HG02885 (cell line): ENCODE measurements at regions not wholly inside any gene's neighbourhood (a gene's known extent, or its start where the extent isn't known, plus 50 kb on each side); places are given as distances from the start of the nearest gene placed in this dataset.

ENCODE experiments used
- ATAC-seq: cut with Tn5 transposase; IDR thresholded peaks from one replicate; pipeline ENCODE4 v1.9.1; 2021; ENCODE audit warnings: mild to moderate bottlenecking; ENCODE audit not compliant: unreplicated experiment, poor library complexity

DNA sequence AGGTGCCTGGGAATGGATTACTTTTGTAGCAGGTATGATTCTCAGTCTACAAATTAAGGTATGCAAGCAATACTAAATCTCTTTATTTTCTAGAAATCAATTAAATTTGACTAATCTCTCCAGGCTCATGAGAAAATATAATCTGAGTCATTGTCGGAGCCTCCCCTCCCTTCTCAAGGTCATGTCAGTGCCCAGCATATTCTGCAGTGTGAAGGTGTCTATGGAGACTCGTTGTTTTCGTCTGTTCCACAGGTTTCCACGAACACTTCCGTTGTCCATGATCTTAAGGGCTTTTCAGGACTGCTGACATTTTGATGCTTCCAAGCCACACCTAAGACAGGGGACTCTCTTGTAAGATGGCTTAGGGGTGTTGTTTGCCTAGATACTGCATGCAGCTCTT, 56.6 kb upstream of the SCOC start:
- ATAC-seq, result no peak

DNA sequence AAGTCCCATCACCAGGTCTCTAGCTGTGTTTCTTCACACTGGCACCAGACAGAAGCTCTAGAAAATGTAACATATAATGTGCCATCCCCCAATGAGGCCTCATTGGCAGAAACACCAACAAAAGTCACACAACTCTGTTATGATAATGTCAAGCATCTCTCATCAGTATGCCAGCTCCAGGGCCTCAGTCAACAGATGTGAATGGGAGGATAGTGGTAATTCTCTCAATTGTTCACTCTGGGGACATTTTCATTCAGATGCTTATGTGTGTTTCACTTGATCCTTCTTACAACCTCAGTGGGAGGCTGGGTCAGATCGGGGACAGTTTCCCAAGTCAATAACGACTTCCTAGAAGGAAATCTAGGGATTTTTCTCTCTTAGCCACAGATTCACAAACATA, 57.5 kb upstream of the SCOC start:
- ATAC-seq, result no peak

DNA sequence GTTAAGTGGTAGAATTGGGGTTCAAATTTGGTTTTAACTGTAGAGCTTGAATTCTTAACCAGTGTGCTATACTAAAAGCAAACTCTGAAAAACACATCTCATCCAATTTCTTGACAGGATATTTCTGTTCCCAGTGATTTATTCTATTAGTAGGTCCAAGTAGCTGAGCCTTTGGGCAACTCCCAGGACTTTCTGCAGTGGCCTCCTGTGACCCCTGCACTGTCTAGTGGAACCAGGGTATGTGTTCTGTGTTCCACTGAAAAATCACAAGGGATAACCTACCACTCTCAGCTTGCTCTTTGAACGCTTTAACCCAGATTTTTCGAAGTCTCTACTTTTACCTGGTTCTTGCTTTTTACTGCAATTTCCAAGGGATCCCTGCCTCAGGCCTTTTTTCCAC, 58.0 kb upstream of the SCOC start:
- ATAC-seq, result no peak

DNA sequence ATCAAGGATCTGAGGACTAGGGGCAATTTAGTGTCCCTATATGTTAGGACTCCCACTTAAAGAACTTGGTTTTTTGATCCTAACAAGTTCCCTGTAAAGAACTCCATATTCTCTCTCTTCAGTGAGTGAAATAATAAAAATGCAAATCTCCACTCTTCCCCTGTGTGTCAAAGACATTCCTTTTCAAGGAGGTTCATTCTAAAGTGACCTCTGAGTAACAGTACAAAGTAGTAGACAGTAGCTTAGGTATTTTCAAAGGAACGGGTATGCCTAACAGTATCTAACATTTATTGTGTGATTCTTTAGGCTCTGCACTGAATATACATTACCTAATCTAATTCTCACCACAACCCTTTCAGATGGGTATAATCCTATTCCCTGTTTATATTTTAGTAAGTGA, 58.4 kb upstream of the SCOC start:
- ATAC-seq, result no peak

DNA sequence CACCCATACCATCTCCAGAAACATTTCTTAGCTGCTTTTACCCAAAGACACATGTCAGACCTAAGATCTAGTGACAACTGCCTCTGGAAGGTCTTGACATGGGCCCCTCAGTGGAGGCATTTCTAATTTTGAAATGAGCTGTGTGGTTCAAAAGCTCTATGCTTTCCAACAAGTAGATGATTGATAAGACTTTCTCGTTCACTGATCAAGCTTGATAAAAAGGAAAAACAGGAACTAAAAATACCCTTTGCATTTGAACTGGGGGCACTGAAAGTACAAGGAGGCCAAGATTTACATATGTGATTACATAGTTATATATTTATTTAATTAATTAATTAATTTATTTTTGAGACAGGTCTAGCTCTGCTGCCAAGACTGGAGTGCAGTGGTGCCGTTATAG, 61.3 kb upstream of the SCOC start:
- ATAC-seq, result no peak

DNA sequence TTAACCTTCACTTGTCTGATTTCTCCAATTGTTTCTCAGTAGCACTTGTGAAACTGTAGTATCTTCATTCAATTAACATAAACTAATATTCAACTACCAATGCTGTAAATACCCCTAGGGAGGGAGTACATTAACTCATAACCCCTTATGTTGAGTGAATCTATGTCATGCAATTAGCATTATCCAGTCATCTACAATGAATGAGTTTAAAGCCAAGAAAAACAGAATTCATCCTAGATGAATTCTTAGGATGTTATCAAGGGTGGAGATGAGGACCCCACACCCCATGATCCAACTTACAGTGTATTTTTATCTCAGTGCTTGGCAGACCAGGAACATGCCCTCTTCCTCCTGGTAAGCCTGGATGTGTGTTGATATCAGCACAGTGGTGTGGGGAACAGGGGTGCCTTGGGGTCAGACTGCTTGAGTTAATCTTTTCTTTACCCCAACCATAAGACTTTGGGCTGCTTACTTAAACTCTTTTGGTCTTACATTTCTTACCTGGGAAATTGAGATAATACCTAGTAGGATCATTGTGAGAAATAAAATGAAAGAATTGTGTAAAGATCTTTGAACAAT, 62.1 kb upstream of the SCOC start:
- ATAC-seq, result no peak

DNA sequence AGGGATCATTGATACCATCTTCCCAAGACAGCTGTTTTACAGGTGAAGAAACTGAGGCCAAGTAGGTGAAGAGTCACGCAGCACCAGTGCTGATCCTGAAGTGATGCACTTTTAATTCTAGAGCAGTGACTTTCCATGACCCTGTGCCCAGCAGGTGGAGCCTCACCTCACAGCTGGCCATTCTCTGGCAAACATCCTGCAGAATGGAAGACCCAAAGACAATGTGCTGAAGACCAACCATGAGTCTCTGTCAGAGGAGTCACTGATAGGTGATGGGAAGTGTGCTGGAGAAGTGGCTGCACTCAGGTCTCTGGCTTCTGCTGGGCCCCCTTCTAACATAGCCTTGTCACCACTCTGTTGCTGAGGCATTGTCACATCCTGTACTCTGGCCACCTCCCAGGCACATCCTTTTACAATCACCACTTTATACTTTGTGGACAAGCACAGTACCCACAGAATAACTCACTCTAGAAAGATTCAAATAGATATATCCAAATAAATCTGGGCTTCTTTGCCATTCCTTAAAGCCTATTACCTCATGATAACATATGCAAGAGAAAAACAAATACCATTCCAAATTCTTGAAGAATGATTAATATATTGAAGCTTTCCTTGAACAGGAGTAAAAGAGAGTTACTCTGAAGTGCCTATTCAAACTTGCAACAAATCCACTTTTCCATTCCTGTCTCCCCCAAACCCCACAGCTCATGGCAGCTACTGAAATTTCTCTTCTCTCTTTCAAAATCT, 64.1 kb upstream of the SCOC start:
- ATAC-seq, result no peak

DNA sequence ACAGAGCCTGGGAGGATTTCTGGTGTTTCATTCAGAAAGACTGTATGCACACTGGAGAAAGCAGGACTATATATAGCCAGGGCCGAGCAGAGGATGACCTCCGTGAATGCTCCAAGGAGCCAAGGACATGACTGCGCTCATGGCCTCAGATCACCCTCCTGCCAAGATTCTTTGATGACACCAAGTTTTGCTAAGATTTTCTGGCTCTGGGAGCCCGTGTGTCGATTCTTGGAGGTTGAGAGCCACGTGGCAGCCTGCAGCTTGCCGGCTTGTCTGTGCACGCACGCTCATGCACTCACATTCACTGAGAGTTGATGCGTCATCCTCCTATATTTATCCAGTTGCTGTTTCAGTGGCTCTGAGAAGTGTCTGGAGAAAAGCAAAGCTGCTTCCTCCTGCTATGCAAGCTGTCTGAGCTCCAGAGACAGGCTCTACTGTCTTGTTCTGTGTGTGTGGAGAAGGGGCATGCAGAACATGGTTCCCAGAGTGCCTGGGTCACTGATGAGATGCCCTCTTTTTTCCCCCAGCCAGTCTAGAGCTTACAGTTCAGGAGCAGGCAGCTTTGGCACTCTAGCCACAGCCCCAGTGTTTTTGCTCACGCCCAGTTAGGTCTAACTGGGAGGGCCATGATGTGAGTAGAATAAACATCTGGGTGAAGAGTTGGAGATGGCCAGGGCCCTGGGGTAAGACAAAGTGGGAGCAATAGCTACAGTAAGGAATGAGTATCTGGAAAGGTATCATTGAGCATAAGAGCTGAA, 64.9 kb upstream of the SCOC start:
- peak; percentile 91 for ATAC-seq

DNA sequence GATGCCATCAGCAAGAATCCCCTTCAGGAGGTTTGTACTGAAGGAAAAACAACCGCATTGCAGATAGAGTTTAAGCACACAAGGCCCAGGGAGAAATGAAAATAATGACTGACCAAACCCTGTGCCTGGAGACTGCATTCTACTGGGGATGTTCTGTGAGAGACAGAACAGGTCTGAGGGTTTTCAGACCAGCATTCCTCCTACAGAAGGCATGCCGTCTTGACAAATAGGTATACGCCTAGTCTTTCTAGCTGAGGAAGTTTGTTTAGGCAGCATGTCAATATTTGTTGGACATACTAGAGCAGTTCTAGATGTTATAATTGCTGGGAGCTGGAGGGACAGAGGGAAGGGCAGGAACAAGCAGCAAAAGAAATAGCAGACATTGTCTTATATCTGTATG, 68.4 kb upstream of the SCOC start:
- no peak for ATAC-seq

DNA sequence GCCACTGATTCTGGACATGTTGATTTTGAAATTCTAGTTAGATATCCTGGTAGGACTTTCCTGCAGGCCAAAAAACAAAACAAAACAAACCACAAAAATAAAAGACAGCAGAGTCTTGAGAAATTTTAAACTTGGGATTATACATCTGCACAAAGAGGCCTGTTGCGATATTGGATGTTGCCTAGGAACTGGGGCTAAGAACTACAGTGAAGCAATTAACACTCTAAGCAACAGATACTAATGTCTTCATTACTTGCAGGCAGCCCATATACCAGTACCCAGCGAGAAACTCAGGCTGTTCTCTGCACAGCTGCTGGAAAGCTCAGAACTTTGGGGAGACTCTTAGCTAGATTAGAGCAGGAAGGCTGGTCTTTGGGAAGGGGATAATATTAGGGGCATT, 69.1 kb upstream of the SCOC start:
- no peak for ATAC-seq

DNA sequence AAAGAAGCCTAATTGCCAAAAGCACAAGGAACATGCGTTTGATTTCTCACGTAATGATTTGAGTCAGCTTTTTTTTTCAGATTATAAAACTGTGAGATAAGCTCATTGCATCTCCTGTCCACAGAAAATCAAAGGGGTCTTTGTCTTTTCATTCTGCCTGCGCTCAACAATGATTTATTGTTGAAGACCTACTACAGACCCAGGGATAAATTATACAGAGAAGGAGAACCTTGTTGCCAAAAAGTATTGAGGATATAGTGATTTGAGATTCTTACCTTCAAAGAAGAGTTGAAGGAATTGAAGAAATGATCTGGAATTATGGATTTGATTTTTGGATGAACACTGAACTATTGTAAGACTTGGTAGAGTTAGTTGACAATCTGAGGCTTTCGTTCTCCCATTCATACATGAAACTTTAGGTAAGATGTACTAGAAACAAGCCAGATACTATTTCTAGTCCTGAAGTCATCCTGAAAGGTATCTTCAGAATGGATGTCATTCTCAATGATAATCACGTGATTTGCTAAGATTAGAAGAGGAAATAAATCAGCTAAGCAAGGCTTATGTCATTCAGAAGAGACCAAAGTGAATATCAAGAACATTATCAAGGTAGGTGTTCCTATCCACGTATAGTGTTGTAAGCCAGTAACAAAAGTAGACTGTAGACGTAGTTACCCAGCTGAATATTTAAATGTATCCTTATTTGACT, 71.1 kb upstream of the SCOC start:
- ATAC-seq, result no peak

DNA sequence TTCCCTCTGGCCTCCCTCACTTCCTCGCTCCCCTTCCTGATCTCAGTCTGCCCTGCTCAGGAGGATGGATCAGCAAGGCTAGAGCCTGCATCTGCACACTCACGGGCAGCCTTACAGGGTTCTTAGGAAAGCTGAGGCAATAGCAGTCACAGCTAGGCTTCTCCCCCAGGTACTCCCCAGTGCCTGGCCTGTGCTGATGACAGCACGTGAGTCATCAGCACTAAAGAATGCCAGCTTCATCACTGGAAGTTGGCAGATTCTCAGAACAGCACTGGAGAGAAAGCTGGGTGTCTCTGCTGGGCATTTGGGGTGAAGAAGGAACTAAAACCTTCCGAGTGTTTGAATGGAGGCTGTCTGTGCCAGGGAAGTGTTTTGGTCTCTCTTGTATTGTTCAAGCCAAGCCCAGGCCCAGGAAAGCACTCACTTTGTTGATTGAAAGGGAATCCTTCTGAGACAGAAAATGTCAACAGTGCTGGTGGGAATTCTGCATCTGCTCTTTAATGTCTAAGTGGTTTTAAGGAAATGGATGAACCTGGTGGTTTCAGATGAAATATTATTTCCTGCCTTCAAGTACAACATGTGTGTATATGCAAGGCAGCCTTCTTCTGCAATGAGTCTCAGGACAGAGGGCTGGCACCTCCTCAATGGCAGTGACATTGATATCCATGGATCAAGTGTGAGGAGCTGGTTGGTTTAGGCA, 73.0 kb upstream of the SCOC start:
- ATAC-seq, result no peak

DNA sequence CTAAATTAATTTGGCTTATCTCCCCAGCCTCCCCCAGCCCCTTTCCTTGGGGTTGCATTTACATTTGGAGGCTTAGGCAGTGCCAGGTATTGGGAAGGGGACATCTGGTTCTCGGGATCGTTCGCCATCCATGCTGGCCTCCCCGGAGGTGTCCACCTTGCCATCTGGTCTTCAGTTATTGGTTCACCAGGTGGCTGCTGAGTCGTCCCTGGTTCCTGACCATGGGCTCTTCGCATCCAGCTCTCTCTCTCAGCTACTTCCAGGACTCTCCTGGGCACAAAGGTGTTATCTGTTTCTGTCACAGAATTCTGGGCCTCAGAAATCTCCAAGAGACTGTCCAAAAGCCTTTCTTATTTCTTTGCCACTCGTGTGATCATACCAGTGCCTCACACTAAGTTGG, 75.4 kb upstream of the SCOC start:
- no peak for ATAC-seq

DNA sequence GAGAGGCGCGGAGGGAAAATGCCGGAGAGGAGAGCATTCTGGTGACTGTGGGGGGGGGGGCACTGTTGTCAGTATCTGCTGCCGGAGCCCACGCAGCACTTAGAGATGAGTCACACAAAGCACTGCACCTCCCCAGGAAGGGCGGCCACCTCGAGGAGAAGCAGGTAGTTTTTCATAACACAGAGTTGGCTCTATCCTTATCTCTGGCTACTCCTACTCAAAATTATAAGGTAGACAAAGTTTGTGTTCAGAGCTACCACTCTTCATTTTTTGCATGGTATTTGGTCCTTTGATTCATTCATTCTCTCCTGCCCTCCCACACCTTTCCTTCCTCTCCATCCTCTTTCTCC, 76.2 kb upstream of the SCOC start:
- no peak for ATAC-seq

DNA sequence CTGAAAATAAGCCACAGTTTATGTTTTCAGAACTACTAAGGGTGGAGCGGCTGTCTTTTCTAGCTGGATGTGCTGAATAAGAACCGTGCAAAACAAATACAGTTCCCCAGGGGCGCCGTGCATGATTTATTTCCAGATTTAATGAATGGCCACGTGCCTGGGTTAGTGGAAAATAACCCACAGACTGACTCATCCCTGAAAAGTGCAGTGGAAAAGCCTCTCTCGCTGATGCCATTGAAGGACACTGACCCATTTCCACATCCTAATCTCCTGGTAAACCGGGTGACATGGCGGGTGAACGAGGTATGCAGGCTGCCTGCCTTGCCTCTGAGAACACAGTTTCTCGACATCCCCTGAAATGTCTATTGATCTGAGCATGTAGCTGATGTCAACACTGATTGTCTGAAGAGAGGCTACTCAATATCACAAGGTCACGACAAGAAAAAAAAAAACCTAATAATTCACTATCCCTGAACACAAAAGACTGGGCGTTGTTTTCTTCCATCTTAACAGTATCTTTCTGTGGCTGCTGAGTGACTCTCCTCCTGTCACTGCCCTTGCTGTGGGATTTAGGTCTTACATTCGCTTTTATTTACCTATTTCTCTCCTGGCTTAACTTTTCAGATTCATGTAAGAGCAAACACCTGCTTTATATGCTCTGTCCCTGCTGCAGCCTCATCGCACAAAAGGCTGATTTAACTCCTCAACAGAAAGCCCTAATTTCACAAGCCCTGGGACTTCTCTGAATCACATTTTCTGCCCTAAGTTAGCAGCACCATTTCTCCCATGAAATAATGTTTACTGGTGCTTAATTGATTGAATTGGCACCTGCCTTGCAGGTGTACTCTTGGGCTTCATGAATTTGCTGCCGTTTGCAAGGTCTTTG, 76.9 kb upstream of the SCOC start:
- ATAC-seq, result no peak

DNA sequence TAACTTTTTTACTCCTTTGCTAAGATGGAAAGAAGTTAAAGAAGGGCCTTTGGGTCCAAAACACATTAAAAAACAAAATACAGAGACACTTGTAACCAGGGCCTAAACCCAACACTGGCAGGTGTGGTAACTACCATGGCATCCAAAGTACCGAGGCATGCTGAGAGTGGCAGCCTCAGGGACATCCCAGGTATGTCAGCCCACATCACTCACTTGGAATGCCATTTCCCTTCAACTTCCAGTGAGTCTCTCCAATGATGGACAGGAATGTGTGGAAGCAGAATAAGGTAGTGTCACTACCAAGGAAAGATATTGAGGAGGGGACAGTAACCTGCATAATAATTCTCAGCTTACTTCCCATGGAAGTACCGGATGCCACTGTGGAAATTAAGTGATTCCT, 79.5 kb upstream of the SCOC start:
- ATAC-seq, result no peak

DNA sequence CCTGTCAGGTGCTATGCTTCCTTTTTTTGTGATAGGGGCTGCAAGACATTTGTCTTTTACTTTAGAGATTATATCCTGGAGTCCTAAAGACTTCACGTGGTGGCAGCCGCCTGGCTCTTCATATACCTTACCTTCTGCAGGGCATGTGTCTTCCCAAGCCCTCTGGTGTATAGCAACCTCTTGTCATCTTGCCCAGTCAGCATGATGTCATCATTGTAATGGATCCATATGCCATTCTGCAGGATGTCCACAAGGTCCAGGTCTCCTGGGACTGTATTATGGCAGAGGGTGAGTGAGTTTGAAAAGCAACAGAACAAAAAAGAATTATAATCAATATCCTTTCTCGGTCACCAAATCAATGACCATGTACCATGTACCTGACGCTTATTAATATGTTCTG, 82.2 kb upstream of the SCOC start:
- no peak for ATAC-seq

DNA sequence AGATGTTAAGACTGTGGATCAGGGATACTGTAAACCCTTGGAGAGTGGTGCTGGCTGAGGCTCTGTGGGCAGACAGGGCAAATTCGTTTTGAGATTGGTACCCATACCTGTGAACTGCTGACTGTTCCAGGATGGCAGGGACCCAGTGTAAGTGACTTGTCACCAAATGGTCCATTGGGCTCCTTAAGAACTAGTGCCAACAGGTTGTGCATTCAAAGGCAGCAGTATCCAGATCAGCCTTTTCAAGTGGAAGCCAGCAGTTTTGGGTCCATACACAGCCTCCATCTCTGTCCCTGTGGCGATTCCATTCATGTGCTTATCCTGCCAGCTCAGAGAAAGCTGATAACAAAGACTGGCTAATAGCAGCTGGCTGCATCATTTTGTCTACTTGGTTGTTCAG, 84.0 kb upstream of the SCOC start:
- no peak for ATAC-seq

DNA sequence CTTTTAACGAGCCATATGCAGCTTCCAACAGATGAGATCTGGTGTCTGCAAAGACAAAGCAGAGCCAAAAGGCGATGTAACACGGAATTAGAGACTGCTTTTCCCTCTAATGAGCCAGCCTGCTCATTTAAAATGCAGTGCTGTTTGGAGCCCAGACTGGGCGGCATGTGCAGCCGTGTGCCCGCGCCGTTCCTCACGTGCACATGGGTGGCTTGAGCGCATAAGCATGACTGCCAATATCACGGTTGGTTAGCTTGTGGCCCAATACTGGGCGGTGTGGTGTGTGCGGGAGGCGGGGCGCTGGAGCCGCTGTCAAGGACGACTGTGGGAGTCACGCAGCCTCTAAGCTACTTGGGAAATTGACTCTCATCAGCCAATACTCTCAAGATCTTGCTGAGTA, 87.0 kb upstream of the SCOC start:
- ATAC-seq, result no peak

DNA sequence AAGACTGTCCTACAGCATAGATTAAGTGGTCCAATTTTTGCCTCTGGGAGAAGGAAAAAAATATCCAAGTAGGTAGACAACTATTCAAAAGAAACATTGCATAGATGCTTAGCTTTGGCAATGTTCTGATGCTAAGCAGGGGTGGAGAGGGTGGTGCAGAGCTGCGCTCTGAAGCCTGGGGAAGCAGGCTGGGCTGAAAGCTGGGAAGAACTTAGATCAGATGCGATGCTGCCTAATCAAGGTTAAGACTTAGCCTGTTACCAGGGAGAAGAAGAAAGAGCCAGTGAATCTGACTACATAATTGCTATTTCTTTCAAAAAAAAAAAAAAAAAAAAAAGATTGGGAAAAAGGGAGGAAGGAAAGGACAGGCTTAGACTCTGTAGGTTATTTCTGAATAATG, 89.0 kb upstream of the SCOC start:
- ATAC-seq, result no peak
